GM12865 (cell line): ENCODE measurements at regions not wholly inside any gene's neighbourhood (a gene's known extent, or its start where the extent isn't known, plus 50 kb on each side); places are given as distances from the start of the nearest gene placed in this dataset.

Experiments
- DNase-seq: peaks from one replicate; pipeline ENCODE4 v3.0.0; 2010; ENCODE audit warnings: low read depth
- H3K4me3 ChIP-seq: 2 replicates; pipeline ENCODE4 v1.5.1; 2011; ENCODE audit warnings: mild to moderate bottlenecking, low read depth, low read length, control low read depth
- CTCF ChIP-seq: IDR thresholded peaks from 2 replicates; pipeline ENCODE4 v1.5.1; 2011; ENCODE audit warnings: low read length, control low read depth, low read depth, inconsistent platforms; ENCODE audit not compliant: insufficient read depth; ENCODE audit errors: missing control alignments

GRCh38 chr12:114981036-114981435 lies 297.1 kb upstream of the TBX3 start:
- no peak overlapping the region for H3K4me3 ChIP-seq
- no peak for DNase-seq
- no peak for TF ChIP-seq CTCF

GRCh38 chr12:114976959-114977358 lies 293.0 kb upstream of the TBX3 start:
- no peak overlapping the region for H3K4me3 ChIP-seq
- DNase-seq, result no peak
- no peak for TF ChIP-seq CTCF

GRCh38 chr12:114976372-114976771 lies 292.4 kb upstream of the TBX3 start:
- DNase-seq, result no peak
- no peak for TF ChIP-seq CTCF
- no peak overlapping the region for H3K4me3 ChIP-seq

GRCh38 chr12:114975640-114976310 lies 291.8 kb upstream of the TBX3 start:
- no peak for TF ChIP-seq CTCF
- DNase-seq, result no peak
- no peak overlapping the region for H3K4me3 ChIP-seq

- TF ChIP-seq CTCF, result no peak
- no peak for DNase-seq
- no peak overlapping the region for H3K4me3 ChIP-seq
These were observed 291.1 kb upstream of the TBX3 start for GRCh38 chr12:114974826-114975639.

- TF ChIP-seq CTCF, result no peak
- no peak for DNase-seq
- no peak overlapping the region for H3K4me3 ChIP-seq
These were observed 290.4 kb upstream of the TBX3 start for GRCh38 chr12:114974333-114974732.
